ENCODE measurements at regions not wholly inside any gene's neighbourhood (a gene's known extent, or its start where the extent isn't known, plus 50 kb on each side); places are given as distances from the start of the nearest gene placed in this dataset.

DNA sequence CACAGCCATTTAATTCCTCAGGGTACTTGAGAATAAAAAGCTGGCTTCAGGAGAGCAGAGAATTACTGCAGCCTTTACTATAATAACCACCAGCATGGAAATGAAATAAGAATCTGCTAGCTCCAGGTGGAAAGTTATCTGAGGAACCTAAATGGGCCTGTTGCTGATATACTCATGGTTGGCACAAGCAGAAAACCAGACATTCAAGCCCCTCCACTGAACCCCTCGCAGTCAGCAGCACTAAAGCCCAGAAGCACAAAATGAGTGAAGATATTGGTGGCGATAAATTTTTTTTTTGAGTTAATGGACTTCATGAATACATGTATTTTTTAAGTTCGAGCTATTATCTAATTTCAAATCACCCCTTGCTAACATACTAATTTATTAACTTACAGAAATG is 303.9 kb upstream of the NRP1 start:
- no peak for TF ChIP-seq EZH2 (IDR thresholded peaks at IDR 0.05; ENCODE audit: borderline replicate concordance, insufficient read depth, low read depth, low read length, poor library complexity, severe bottlenecking)
- TF ChIP-seq, protein P1, sequence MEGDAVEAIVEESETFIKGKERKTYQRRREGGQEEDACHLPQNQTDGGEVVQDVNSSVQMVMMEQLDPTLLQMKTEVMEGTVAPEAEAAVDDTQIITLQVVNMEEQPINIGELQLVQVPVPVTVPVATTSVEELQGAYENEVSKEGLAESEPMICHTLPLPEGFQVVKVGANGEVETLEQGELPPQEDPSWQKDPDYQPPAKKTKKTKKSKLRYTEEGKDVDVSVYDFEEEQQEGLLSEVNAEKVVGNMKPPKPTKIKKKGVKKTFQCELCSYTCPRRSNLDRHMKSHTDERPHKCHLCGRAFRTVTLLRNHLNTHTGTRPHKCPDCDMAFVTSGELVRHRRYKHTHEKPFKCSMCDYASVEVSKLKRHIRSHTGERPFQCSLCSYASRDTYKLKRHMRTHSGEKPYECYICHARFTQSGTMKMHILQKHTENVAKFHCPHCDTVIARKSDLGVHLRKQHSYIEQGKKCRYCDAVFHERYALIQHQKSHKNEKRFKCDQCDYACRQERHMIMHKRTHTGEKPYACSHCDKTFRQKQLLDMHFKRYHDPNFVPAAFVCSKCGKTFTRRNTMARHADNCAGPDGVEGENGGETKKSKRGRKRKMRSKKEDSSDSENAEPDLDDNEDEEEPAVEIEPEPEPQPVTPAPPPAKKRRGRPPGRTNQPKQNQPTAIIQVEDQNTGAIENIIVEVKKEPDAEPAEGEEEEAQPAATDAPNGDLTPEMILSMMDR (IDR thresholded peaks at IDR 0.05) = no peak
- ATAC-seq (ENCODE audit: low read depth) (no peak), DNase-seq (no peak)
- intact Hi-C loops (cut with micrococcal nuclease) = no loop called here
- H3K36me3 ChIP-seq (replicated peaks in 1 of 2; ENCODE audit: control extremely low read depth in 1 of 2, control insufficient read depth in 1 of 2, extremely low read depth in 1 of 2, insufficient read depth in 2 of 2, low read length in 1 of 2) = no peaks in the 10 kb centered on the region
- no peak overlapping the region for H3K27ac ChIP-seq (ENCODE audit: low read length in 2 of 2)
- Mint-ChIP-seq H3K4me3 (no peak overlapping the region), H3K27me3 (no peaks in the 10 kb centered on the region), H3K9me3 (ENCODE audit: insufficient read depth) (no peaks in the 10 kb centered on the region), H3K27ac (no peak overlapping the region), H3K4me1 (no peaks in the 10 kb centered on the region)
- H3K4me2 ChIP-seq (replicated peaks; ENCODE audit: low read depth, low read length, poor library complexity, severe bottlenecking) = no peak overlapping the region
- no peaks in the 10 kb centered on the region for H3K27me3 ChIP-seq (replicated peaks in 1 of 4; ENCODE audit: control extremely low read depth in 1 of 4, control insufficient read depth in 3 of 4, insufficient read depth in 4 of 4, low read length in 3 of 4)
- POLR2A ChIA-PET = no interaction called here
- H3K4me1 ChIP-seq (ENCODE audit: control insufficient read depth in 2 of 2, insufficient read depth in 2 of 2, low read length in 2 of 2) = no peaks in the 10 kb centered on the region
- no peaks in the 10 kb centered on the region for H4K20me1 ChIP-seq (ENCODE audit: control insufficient read depth, insufficient read depth, low read length, poor library complexity, severe bottlenecking)
- H3K9me3 ChIP-seq (ENCODE audit: control extremely low read depth in 1 of 3, control insufficient read depth in 2 of 3, insufficient read depth in 1 of 3, low read length in 2 of 3) = peaks cover 0 to 6% (median 0%) of the 10 kb centered on the region in 3 donors
- H3K9ac ChIP-seq (ENCODE audit: low read length) = no peak overlapping the region
- H3K4me3 ChIP-seq (ENCODE audit: control extremely low read depth in 1 of 5, extremely low read depth in 1 of 5, insufficient read depth in 1 of 5, low read depth in 2 of 5, low read length in 4 of 5) = no peak overlapping the region
- H2AFZ ChIP-seq (ENCODE audit: insufficient read depth, low read depth, low read length, poor library complexity, severe bottlenecking) = no peak overlapping the region
- CTCF ChIA-PET = no interaction called here
- no peaks in the 10 kb centered on the region for H3K79me2 ChIP-seq (ENCODE audit: control insufficient read depth, insufficient read depth, low read length)
- no CpG with 5 or more reads among the region's 3 CpGs for WGBS (ENCODE audit: insufficient coverage)

DNA sequence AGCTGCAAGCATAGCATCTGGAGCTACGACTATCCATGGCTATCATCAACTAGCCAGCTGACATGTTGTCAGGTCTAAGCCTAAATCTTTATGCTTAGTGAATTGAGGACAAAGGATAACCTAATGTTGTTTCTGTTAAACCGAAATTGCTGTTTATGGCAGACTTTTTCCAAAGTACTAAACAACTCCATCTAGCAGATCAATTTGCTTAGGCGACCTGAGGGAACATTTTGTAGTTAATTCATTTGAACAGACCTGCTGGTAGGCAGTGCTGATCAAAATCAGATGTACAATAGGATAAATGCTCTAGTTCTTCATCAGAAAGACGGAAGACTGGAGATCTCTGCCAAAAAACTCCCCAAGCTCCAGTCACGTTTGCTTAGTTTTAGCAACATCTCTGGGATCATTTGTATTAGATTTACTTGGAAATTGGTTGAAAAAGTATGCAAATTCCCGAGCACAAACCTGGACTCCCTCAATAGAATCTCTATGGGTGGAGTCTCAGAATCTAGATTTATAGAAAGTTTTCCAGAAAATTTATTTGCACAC is 301.6 kb upstream of the NRP1 start:
- no peak overlapping the region for H3K4me2 ChIP-seq (replicated peaks; ENCODE audit: low read depth, low read length, poor library complexity, severe bottlenecking)
- no peak overlapping the region for H3K27ac ChIP-seq (ENCODE audit: low read length in 2 of 2)
- H3K27me3 ChIP-seq (replicated peaks in 1 of 4; ENCODE audit: control extremely low read depth in 1 of 4, control insufficient read depth in 3 of 4, insufficient read depth in 4 of 4, low read length in 3 of 4) = no peaks in the 10 kb centered on the region
- TF ChIP-seq, protein P1 (IDR thresholded peaks at IDR 0.05) = no peak
- no peak for TF ChIP-seq EZH2 (IDR thresholded peaks at IDR 0.05; ENCODE audit: borderline replicate concordance, insufficient read depth, low read depth, low read length, poor library complexity, severe bottlenecking)
- H4K20me1 ChIP-seq (ENCODE audit: control insufficient read depth, insufficient read depth, low read length, poor library complexity, severe bottlenecking) = no peaks in the 10 kb centered on the region
- H3K9ac ChIP-seq (ENCODE audit: low read length) = no peak overlapping the region
- H3K79me2 ChIP-seq (ENCODE audit: control insufficient read depth, insufficient read depth, low read length) = no peaks in the 10 kb centered on the region
- Mint-ChIP-seq H3K27ac (no peak overlapping the region), H3K27me3 (no peaks in the 10 kb centered on the region), H3K4me3 (no peak overlapping the region), H3K4me1 (no peaks in the 10 kb centered on the region), H3K9me3 (ENCODE audit: insufficient read depth) (no peaks in the 10 kb centered on the region)
- H3K4me1 ChIP-seq (ENCODE audit: control insufficient read depth in 2 of 2, insufficient read depth in 2 of 2, low read length in 2 of 2) = no peaks in the 10 kb centered on the region
- 80% methylated on average over 1 of the region's 6 CpGs for WGBS (ENCODE audit: insufficient coverage)
- H3K4me3 ChIP-seq (ENCODE audit: control extremely low read depth in 1 of 5, extremely low read depth in 1 of 5, insufficient read depth in 1 of 5, low read depth in 2 of 5, low read length in 4 of 5) = no peak overlapping the region
- H3K9me3 ChIP-seq (ENCODE audit: control extremely low read depth in 1 of 3, control insufficient read depth in 2 of 3, insufficient read depth in 1 of 3, low read length in 2 of 3) = peaks cover 0 to 9% (median 0%) of the 10 kb centered on the region in 3 donors
- H2AFZ ChIP-seq (ENCODE audit: insufficient read depth, low read depth, low read length, poor library complexity, severe bottlenecking) = no peak overlapping the region
- intact Hi-C loops (cut with micrococcal nuclease) = no loop called here
- POLR2A ChIA-PET = no interaction called here
- no peaks in the 10 kb centered on the region for H3K36me3 ChIP-seq (replicated peaks in 1 of 2; ENCODE audit: control extremely low read depth in 1 of 2, control insufficient read depth in 1 of 2, extremely low read depth in 1 of 2, insufficient read depth in 2 of 2, low read length in 1 of 2)
- ATAC-seq (ENCODE audit: low read depth) (no peak), DNase-seq (no peak)
- CTCF ChIA-PET = no interaction called here

Data from B cell (primary cell).